Left lung (tissue), 4 donors: ENCODE measurements at regions not wholly inside any gene's neighbourhood (a gene's known extent, or its start where the extent isn't known, plus 50 kb on each side); places are given as distances from the start of the nearest gene placed in this dataset.

Experiments used
- ATAC-seq: fragments of 200-7000 bp; cut with Tn5 transposase; one replicate; pipeline ENCODE4 v1.9.1; 2020; ENCODE audit warnings: moderate library complexity
- DNase-seq, 4 donors: peaks; one replicate each; pipeline ENCODE4 v3.0.0-alpha.2; 2013 to 2020
- H3K27ac ChIP-seq, 2 donors: fragments of 200-600 bp; sonication (generic) in 1 of 2; one replicate each; pipeline versions ENCODE4 v1.5.0 to v1.8.0; 2020 to 2021
- H3K27me3 ChIP-seq, 2 donors: fragments of 200-600 bp; sonication (generic) in 1 of 2; one replicate each; pipeline versions ENCODE4 v1.5.0 to v1.8.0; 2020 to 2021
- H3K36me3 ChIP-seq, 2 donors: fragments of 200-600 bp; sonication (generic) in 1 of 2; one replicate each; pipeline versions ENCODE4 v1.5.0 to v1.8.0; 2020 to 2021
- H3K4me1 ChIP-seq, 2 donors: fragments of 200-600 bp; one replicate each; pipeline ENCODE4 v1.8.0; 2021
- H3K4me3 ChIP-seq, 2 donors: fragments of 200-600 bp; sonication (generic) in 1 of 2; one replicate each; pipeline versions ENCODE4 v1.5.0 to v1.8.0; 2020 to 2021; ENCODE audit warnings: mild to moderate bottlenecking in 1 of 2
- H3K9me3 ChIP-seq, 2 donors: fragments of 200-600 bp; sonication (generic) in 1 of 2; one replicate each; pipeline versions ENCODE4 v1.5.0 to v1.8.0; 2020 to 2021
- CTCF ChIP-seq, 2 donors: fragments of 200-600 bp; sonication (generic) in 1 of 2; IDR thresholded peaks; one replicate each; pipeline versions ENCODE4 v1.5.0 to v1.8.0; 2021; ENCODE audit warnings: antibody characterized with exemption in 2 of 2
- intact Hi-C, 2 donors: fragments of 100-400 bp; cut with DNase I; formaldehyde crosslinking; loops; one replicate each; pipeline versions ENCODE4 v1.11.2 to v1.14.2; 2022
- donor health status: DM: no; HTN: yes; CAD: no.
- donor health status: DM: no; HTN: no; CAD: no.

DNA sequence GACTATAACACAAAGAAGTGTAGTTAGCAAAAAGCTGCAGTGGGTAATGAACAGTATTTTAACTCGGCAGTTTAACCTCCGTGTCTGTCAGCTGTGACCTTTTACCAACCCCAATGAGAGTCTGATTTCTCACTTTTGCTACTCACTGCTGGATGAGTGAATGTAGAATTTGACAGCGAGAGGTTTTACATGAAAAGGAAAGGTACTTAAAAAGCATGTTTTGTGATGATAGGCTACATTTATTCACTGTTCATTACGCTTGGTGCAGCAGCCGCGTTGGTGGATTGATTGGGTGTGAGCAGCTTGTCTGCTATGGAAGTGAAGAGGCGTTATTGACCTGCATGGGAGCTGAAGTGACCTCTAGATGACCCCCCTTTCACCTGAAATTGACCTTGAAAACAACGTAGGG is 867.7 kb downstream of the NR2F1-AS1 start:
- Histone ChIP-seq H3K27ac (no peak overlapping the region), H3K27me3 (no peaks in the 10 kb centered on the region), H3K9me3 (no peaks in the 10 kb centered on the region), H3K4me3 (no peak overlapping the region), H3K4me1 (no peaks in the 10 kb centered on the region), H3K36me3 (no peaks in the 10 kb centered on the region)
- intact Hi-C loops = no loop called here
- DNase-seq = no peak
- ATAC-seq = no peak
- no peak for TF ChIP-seq CTCF (IDR thresholded peaks at IDR 0.05)

DNA sequence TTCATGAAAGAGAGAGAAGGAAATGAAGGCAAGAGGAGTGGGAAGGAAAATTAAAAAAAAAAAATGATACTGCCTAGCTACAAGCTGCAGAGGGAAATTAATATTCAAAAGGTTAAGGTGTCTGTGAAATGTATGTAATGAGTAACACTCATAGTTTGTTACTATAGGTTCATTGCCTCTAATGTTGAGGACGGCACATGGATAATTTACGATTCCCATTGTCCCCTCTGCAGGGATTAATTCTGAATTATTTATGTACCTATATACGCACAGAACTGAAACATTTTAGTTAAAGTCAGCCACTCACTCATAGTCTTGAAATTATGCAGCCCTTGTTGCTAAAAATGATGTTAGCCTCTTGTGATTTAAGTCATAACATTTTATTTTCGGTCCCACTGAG is 869.1 kb downstream of the NR2F1-AS1 start:
- Histone ChIP-seq H3K27me3 (no peaks in the 10 kb centered on the region), H3K4me1 (no peaks in the 10 kb centered on the region), H3K36me3 (no peaks in the 10 kb centered on the region), H3K9me3 (no peaks in the 10 kb centered on the region), H3K27ac (no peak overlapping the region), H3K4me3 (no peak overlapping the region)
- intact Hi-C loops = no loop called here
- no peak for TF ChIP-seq CTCF (IDR thresholded peaks at IDR 0.05)
- no peak for ATAC-seq
- no peak for DNase-seq

DNA sequence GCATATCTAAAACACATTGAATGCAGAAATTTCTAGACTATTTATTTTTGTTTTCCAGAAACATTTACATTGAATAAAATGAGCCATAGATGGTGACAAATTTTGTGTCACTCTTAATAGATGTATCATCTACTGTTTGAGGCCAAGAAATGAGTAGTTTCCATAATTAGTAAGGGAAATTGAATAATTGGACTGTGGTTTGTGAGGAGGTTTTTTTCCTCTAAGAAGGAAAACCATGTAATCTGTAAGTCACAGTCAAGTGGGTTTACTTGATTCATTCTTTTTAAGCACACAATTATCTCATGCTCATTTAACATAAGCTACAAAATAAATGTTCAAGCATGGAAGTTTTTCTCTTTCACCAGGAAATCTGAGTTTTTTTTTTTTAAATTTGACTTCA is 876.4 kb downstream of the NR2F1-AS1 start:
- no peaks in the 10 kb centered on the region for H3K9me3 ChIP-seq
- H3K36me3 ChIP-seq = no peaks in the 10 kb centered on the region
- H3K27me3 ChIP-seq = no peaks in the 10 kb centered on the region
- H3K4me1 ChIP-seq = no peaks in the 10 kb centered on the region
- intact Hi-C loops = no loop called here
- TF ChIP-seq CTCF (IDR thresholded peaks at IDR 0.05) = no peak
- ATAC-seq (no peak), DNase-seq (no peak)
- no peak overlapping the region for H3K27ac ChIP-seq
- H3K4me3 ChIP-seq = no peak overlapping the region

GRCh38 chr5:92703976-92704375 is 877.0 kb downstream of the NR2F1-AS1 start:
- Histone ChIP-seq H3K4me3 (no peak overlapping the region), H3K36me3 (no peaks in the 10 kb centered on the region), H3K9me3 (no peaks in the 10 kb centered on the region), H3K27me3 (no peaks in the 10 kb centered on the region), H3K4me1 (no peaks in the 10 kb centered on the region), H3K27ac (no peak overlapping the region)
- intact Hi-C loops = no loop called here
- DNase-seq (no peak), ATAC-seq (no peak)
- TF ChIP-seq CTCF (IDR thresholded peaks at IDR 0.05) = no peak

DNA sequence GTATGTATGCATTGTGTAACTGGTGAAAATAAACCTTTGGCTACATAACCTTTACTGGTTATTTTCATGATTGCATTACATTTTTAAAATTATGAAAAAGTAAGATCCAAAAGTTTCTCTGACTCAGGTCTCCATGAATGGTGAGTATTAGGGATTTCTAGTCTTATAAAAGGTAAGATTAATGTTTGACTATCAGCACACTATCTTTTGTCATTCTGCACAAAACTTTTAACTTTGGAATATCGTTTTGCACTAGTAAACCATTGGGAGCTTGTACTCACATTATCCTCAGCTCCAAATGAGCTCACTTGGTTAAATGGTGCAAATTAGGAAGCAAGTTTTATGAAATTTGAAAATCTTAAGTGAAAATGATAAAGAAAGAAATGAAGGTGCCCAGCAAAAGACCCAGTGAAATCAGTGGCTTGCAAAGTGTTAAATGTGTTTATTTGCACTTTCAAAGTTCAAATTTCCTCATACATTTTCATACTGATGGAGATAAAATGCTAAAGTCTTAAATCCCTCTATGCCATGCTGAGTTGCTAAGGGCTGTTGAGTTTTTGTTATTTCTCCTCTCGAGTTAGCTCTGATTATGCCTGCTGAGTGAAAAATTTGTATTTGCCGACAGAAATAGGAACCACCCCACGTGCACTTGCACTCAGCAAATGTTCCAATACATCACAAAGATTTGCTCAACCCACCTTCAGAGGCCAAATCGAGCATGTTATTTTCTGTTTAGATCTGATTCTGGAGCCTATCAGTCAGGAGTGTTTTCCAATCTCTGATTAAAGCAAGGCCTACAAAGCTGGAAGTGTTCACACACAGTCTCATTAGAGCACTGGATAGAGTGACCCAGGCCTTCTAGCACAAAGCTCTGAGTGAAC is 885.7 kb downstream of the NR2F1-AS1 start:
- Histone ChIP-seq H3K36me3 (no peaks in the 10 kb centered on the region), H3K9me3 (no peaks in the 10 kb centered on the region), H3K4me1 (no peaks in the 10 kb centered on the region), H3K4me3 (no peak overlapping the region), H3K27ac (no peak overlapping the region), H3K27me3 (no peaks in the 10 kb centered on the region)
- TF ChIP-seq CTCF (IDR thresholded peaks at IDR 0.05) = no peak
- ATAC-seq (no peak), DNase-seq (no peak)
- intact Hi-C loops = no loop called here
